SKM-1 treated with dmso at 0.1 percent for 144 hours (cell line): ENCODE measurements at regions not wholly inside any gene's neighbourhood (a gene's known extent, or its start where the extent isn't known, plus 50 kb on each side); places are given as distances from the start of the nearest gene placed in this dataset.

ENCODE experiments used
- DNase-seq: peaks from one replicate; lab custom pipeline; 2025; ENCODE audit not compliant: unreplicated experiment; lab: John Stamatoyannopoulos, UW

- DNase-seq, result no peak
Observed at GRCh38 chr16:64657316-64658011, 464.4 kb downstream of the CDH11 start.

DNA sequence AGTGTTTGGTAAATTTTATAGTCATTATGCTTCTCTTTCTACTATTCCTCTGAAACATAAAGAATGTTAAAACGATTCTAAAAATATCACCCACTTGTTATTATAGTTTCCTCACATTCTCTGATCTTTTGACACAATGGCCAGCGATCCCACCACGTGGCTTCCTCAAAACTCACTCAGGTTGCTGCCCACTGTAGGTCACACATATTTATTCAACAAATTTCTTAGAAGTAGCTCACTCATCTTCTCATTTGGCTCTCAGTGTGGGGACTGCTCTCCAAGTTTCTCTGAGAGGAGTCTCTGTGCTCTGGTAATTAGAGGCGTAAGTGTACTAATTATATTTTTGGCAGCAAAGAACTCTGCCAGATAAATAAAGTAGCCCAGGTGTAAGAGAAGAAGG is 465.4 kb downstream of the CDH11 start:
- no peak for DNase-seq

GRCh38 chr16:64654178-64654577 is 467.7 kb downstream of the CDH11 start:
- no peak for DNase-seq

DNA sequence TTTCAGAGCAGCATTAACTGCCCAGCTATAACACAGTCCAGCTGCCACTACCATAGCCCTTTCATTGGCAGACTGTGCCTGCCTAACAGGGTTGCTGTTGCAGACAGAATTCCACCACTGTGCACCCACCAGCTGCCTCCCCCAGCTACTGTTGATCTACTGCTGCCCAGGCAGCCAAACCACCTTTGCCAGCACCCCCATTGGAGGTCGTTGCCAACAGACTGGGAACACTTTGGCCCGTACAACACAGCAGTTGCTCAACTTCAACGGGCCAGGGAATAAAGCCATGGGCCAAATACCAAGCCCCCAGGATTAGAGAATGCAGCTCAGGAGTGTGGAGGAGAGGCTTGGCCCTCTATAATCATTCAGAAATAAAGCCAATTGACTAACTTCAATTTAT is 473.6 kb downstream of the CDH11 start:
- DNase-seq, result no peak

GRCh38 chr16:64641343-64641742 is 480.5 kb downstream of the CDH11 start:
- DNase-seq, result no peak

- no peak for DNase-seq
Observed at GRCh38 chr16:64638766-64639165, 483.1 kb downstream of the CDH11 start.

DNA sequence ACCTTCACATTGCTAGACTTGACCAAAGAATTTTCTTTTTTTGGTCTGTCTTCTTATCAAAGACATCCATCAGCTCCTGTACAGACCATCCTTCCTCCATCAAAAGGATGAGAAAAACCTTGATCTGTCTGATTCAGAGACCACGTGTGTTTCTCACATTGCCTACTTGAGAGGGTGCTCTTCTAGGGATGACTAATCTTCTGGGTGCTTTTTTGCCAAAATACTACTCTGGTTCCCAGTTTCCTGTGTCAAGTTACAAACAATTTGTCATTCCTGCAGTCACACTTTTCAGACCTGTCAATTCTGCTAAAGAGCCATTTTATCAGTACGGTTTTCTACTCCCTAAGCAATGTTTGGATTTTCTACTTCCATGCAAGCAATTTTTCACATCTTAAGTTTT is 492.2 kb downstream of the CDH11 start:
- DNase-seq, result no peak

DNA sequence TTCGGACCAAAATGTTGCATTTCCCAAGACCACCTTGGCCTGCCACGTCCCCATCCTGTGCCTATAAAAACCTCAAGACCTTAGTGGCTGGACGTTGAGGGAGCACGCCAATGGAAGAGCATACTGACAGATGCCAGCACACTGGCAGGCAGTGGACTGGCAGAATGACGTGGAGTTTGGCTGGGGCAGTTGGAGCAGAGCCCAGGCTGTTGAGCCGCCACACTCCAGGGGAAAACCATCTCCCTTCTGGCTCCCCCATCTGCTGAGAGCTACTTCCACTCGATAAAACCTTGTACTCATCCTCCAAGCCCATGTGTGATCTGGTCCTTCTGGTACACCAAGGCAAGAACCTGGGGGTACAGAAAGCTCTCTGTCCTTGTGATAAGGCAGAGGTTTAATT is 494.1 kb downstream of the CDH11 start:
- no peak for DNase-seq

- DNase-seq, result no peak
Observed at GRCh38 chr16:64627288-64627687, 494.6 kb downstream of the CDH11 start.

- no peak for DNase-seq
Observed at GRCh38 chr16:64626776-64627175, 495.1 kb downstream of the CDH11 start.

GRCh38 chr16:64621616-64622015 is 500.2 kb downstream of the CDH11 start:
- DNase-seq, result no peak

- no peak for DNase-seq
Observed at GRCh38 chr16:64617836-64618476, 503.9 kb downstream of the CDH11 start.

DNA sequence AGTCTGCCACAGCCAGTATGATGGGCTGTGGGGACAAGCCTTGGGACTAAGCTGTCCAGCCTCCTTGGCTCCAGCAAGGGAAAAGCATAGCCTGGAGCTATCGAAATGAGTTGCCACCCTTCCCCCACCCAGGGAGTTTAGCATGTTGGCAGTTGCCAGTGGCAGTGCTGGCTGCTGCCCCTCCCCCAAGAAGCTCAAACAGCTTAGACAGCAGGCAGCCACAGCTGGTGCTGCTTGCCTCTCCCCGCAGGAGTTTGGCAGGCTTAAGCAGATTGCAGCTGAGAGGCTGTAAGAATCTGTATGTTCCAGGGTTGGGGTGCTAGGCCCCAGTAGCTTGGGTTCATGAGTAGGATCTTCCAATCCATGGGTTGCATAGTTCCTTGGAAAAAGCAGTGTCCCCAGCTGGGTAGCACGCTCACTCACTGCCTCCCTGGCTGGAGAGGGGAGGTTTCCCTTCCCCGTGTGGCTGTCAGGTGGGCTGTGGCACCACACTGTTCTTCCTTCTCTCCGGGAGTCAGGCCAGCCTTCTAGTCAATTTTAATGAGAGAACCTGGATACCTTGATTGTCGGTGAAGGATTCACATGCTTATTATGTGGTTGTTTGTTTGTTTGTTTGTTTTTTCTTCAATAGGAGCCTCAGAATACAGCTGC is 506.1 kb downstream of the CDH11 start:
- DNase-seq, result no peak

GRCh38 chr16:64596196-64596595 is 525.7 kb downstream of the CDH11 start:
- DNase-seq, result no peak

DNA sequence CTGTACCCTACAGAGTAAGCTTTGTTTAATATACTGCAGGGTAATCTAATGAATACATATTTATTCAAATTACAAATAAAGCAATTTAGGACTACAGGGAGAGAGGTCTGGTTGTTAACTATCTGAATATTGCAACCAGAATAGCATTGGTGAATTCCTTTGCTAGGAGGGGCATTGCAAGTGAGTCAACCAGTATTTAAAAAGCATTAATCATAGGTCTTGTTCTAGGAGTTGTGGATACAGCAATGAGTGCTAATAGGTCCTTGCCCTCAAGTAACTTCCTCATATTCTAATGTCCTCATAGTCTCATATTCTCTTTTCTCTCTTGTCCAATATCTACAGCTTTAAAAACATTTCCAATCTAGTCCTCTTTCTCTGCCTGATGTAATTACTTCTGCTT is 531.4 kb downstream of the CDH11 start:
- no peak for DNase-seq

DNA sequence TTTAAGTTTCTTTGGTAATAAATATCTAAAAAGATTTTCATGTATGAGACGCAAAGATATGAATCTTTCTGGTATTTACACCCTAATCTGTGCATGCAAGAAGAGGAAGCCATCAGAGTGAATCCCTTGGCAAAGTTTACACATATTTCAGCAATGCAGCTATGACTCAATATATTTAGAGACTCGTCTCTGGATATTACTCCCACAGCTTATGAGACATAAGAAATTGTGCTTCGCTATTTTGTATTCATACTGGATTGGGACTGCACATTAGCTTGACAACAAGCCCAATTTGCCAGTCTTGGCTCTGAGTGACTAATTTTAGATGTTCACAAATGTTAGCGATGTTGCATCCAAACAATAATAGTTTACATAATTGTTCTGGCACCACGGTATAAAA is 532.0 kb downstream of the CDH11 start:
- DNase-seq, result no peak

DNA sequence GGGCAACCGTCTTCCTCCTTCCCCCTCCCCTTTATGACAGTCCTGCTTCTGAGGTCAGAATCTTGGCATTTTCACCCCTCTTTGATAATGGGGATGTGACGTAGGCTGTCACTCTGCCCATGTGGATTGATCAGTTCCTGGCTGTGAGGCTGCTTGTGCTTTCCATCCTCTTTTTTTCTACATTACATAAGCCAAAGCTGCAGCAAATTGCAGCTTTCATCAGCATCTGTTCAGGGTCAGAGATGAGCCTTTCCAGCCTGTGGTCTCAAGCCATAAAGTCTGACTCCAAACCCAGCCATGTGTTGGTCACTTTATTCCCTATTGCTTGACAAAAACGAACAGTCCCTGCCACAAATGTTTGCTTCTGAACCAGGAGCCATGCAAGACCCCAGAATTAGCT is 535.1 kb downstream of the CDH11 start:
- no peak for DNase-seq

- DNase-seq, result no peak
Observed at GRCh38 chr16:64585367-64585766, 536.5 kb downstream of the CDH11 start.

GRCh38 chr16:64580558-64580957 is 541.3 kb downstream of the CDH11 start:
- DNase-seq, result no peak

GRCh38 chr16:64579712-64580111 is 542.2 kb downstream of the CDH11 start:
- no peak for DNase-seq

DNA sequence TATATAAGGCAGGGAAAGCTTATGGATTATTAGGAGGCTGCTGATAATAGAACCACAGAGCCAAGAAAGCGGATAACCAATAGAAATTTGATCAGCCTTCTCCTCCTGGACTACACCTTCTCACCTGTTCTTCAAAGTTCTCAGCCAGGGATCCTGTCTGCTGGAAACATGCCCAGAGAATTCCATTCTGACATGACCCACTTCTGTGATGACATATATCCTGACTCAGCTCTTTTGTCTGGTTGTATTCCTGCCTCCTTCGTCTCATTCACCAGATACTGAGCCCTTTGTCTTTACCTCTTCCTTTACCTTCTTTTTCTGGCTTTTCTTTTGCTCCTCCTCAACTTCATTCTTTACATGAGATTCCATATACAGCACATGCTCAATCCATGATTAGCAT is 576.1 kb downstream of the CDH11 start:
- DNase-seq, result no peak

DNA sequence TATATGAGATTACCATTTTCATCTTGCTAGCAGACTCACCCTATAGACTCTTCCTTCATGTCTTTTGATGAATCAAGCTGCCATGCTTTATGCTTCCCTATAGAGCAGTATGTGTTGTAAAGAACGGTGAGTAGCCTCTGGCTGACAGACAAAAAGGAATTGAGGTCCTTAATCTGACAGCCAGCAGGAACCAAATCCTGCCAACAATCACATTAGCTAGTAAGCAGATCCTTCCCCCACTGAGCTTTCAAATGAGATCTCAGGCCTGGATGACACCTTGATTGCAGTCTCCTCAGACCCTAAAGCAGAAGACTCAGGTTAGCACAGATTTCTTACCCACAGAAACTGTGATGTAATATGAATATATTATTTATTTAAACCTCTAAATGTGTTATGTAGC is 577.0 kb downstream of the CDH11 start:
- DNase-seq, result no peak
